Lung (tissue), 11 donors: ENCODE measurements at regions not wholly inside any gene's neighbourhood (a gene's known extent, or its start where the extent isn't known, plus 50 kb on each side); places are given as distances from the start of the nearest gene placed in this dataset.

Source experiments
- ATAC-seq: fragments of 200-7000 bp; cut with Tn5 transposase; one replicate; pipeline ENCODE4 v1.9.1; 2020; ENCODE audit warnings: moderate number of reproducible peaks; ENCODE audit not compliant: insufficient read depth, low FRiP score
- DNase-seq, 3 donors: peaks; one replicate each; pipeline ENCODE4 v3.0.0-alpha.2; 2013 to 2017
- H3K27ac ChIP-seq, 2 donors: one replicate each; pipeline ENCODE4 v1.5.1; 2013; ENCODE audit warnings: mild to moderate bottlenecking in 2 of 2, moderate library complexity in 2 of 2, control low read depth in 1 of 2, inconsistent platforms in 1 of 2, low read depth in 1 of 2, low read length in 1 of 2
- H3K27me3 ChIP-seq, 3 donors: one replicate each; pipeline ENCODE4 v1.5.1; 2013; ENCODE audit warnings: low read length in 2 of 3; ENCODE audit not compliant: control insufficient read depth in 3 of 3, insufficient read depth in 3 of 3
- H3K36me3 ChIP-seq, 4 donors: one replicate each; pipeline ENCODE4 v1.5.1; 2013; ENCODE audit warnings: low read length in 4 of 4, mild to moderate bottlenecking in 1 of 4, moderate library complexity in 1 of 4; ENCODE audit not compliant: control insufficient read depth in 4 of 4, insufficient read depth in 4 of 4
- H3K4me1 ChIP-seq, 5 donors: one replicate each; pipeline ENCODE4 v1.5.1; 2013; ENCODE audit warnings: low read length in 5 of 5, mild to moderate bottlenecking in 2 of 5, moderate library complexity in 1 of 5; ENCODE audit not compliant: control insufficient read depth in 5 of 5, insufficient read depth in 5 of 5
- H3K4me3 ChIP-seq: one replicate; pipeline ENCODE4 v1.5.1; 2013; ENCODE audit warnings: mild to moderate bottlenecking, control low read depth, moderate library complexity
- H3K9ac ChIP-seq, 2 donors: one replicate each; pipeline ENCODE4 v1.5.1; 2013; ENCODE audit warnings: low read length in 2 of 2, control low read depth in 1 of 2; ENCODE audit not compliant: insufficient read depth in 1 of 2
- H3K9me3 ChIP-seq, 4 donors: one replicate each; pipeline ENCODE4 v1.5.1; 2013; ENCODE audit warnings: low read length in 3 of 4, mild to moderate bottlenecking in 1 of 4, moderate library complexity in 1 of 4; ENCODE audit not compliant: control insufficient read depth in 4 of 4, insufficient read depth in 3 of 4
- WGBS, 2 donors: extraction: QIAGEN DNeasy Blood & Tissue Kit; methylation state at CpG; one replicate each; pipeline ENCODE4 v1.1.7; 2013; 5-methylcytosine and 5-hydroxymethylcytosine counted together
- TF ChIP-seq, protein P1 (sequence below): IDR thresholded peaks from 2 replicates; pipeline ENCODE4 v1.5.1; 2012; ENCODE audit warnings: mild to moderate bottlenecking; ENCODE audit errors: control extremely low read depth, extremely low read depth
- donor health status: control.
- donor health status: control.
- donor health status: Bipolar disorder and iron deficiency.
- donor health status: healthy.
- donor health status: DM: yes; HTN: yes; CAD: no.

DNA sequence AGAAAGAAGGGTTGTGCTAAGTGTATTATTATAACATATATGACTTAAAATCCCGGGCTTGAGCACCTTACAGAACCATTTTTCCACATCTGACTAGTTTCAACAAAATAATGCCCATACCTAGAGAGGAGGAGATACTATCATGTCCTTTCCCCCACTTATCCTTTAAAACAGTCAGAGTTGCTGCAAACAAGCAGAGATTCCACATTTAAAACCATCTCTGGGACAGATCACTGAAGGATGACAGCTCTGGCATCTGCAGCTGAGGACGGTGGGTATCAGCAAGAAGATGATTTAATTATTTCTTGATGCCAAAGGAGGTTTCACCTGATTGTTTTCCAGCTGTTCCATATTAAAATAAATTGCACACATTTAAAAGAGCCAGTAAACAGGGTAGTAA, 328.0 kb upstream of the TMTC1 start:
- TF ChIP-seq, protein P1, sequence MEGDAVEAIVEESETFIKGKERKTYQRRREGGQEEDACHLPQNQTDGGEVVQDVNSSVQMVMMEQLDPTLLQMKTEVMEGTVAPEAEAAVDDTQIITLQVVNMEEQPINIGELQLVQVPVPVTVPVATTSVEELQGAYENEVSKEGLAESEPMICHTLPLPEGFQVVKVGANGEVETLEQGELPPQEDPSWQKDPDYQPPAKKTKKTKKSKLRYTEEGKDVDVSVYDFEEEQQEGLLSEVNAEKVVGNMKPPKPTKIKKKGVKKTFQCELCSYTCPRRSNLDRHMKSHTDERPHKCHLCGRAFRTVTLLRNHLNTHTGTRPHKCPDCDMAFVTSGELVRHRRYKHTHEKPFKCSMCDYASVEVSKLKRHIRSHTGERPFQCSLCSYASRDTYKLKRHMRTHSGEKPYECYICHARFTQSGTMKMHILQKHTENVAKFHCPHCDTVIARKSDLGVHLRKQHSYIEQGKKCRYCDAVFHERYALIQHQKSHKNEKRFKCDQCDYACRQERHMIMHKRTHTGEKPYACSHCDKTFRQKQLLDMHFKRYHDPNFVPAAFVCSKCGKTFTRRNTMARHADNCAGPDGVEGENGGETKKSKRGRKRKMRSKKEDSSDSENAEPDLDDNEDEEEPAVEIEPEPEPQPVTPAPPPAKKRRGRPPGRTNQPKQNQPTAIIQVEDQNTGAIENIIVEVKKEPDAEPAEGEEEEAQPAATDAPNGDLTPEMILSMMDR, result no peak
- ATAC-seq, result no peak
- H3K27ac ChIP-seq, result no peak overlapping the region
- H3K36me3 ChIP-seq, result no peaks in the 10 kb centered on the region
- WGBS, 2 donors, result 81 to 87% methylated on average over 2 of the region's 2 CpGs
- peaks cover 0 to 5% (median 0%) of the 10 kb centered on the region in 4 donors for H3K9me3 ChIP-seq
- H3K4me3 ChIP-seq, result no peak overlapping the region
- H3K4me1 ChIP-seq, result peaks cover 0 to under 1% (median 0%) of the 10 kb centered on the region in 5 donors
- H3K9ac ChIP-seq, result no peak overlapping the region
- DNase-seq, result no peak
- H3K27me3 ChIP-seq, result no peaks in the 10 kb centered on the region

DNA sequence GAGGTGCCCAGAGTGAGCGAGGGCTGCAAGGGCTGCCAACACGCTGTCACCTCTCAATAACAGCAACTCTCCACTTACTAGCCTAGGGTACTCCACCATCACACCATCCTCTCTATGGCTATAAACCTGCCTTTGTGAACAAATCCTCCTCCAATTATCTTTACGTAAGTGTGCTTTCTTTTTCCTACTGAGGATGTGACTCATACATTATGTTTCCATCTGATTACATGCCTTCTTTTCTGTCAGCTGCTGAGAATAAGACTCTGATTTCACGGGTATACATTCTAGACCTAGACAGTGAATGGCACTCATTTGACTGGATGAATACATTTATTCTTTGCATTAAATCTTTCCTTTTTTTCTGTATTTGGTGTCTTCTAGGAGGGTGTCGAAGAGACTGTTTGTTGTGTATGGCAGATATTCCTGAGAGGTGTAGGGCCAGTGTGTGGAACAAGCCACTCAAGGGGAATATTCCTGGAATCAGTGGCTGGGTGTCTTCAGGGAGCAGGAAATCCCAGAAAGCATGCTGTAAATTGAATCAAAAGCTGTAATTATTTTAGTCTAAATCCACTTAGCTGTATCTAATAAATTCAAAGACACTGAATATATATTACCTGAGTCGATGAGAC, 327.3 kb upstream of the TMTC1 start:
- no peak for DNase-seq
- Histone ChIP-seq H3K9ac (no peak overlapping the region), H3K27me3 (no peaks in the 10 kb centered on the region), H3K36me3 (no peaks in the 10 kb centered on the region), H3K9me3 (peaks cover 0 to 5% (median 0%) of the 10 kb centered on the region in 4 donors), H3K27ac (no peak overlapping the region), H3K4me1 (peaks cover 0 to 5% (median 0%) of the 10 kb centered on the region in 5 donors), H3K4me3 (no peak overlapping the region)
- TF ChIP-seq, protein P1, result no peak
- 87 to 88% methylated on average over 6 of the region's 6 CpGs for WGBS, 2 donors
- no peak for ATAC-seq

DNA sequence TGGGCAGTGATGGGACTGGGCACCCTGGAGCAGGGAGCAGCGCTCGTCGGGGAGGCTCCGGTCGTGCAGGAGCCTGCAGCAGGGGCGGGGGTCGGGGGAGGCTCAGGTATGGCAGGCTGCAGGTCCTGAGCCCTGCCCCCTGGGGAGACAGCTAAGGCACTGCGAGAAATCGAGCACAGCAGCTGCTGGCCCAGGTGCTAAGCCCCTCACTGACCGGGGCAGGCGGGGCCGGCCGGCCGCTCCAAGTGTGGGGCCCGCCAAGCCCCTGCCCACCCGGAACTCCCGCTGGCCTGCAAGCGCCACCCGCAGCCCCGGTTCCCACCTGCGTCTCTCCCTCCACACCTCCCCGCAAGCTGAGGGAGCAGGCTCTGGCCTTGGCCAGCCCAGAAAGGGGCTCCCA, 326.8 kb upstream of the TMTC1 start:
- TF ChIP-seq, protein P1, result no peak
- Histone ChIP-seq H3K27me3 (no peaks in the 10 kb centered on the region), H3K9me3 (peaks cover 0 to 5% (median 0%) of the 10 kb centered on the region in 4 donors), H3K4me1 (peaks cover 0 to 5% (median 0%) of the 10 kb centered on the region in 5 donors), H3K4me3 (no peak overlapping the region), H3K36me3 (no peaks in the 10 kb centered on the region), H3K9ac (no peak overlapping the region), H3K27ac (no peak overlapping the region)
- ATAC-seq, result no peak
- no peak for DNase-seq
- 86 to 92% methylated on average over 19 to 22 of the region's 22 CpGs for WGBS, 2 donors

- DNase-seq, result no peak
- H3K27ac ChIP-seq, result no peak overlapping the region
- H3K36me3 ChIP-seq, result no peaks in the 10 kb centered on the region
- no peak overlapping the region for H3K9ac ChIP-seq
- ATAC-seq, result no peak
- no peaks in the 10 kb centered on the region for H3K27me3 ChIP-seq
- peaks cover 0 to 5% (median 0%) of the 10 kb centered on the region in 4 donors for H3K9me3 ChIP-seq
- TF ChIP-seq, protein P1, result no peak
- WGBS, 2 donors, result 91 to 97% methylated on average over 2 of the region's 2 CpGs
- H3K4me1 ChIP-seq, result peaks cover 0 to 5% (median 0%) of the 10 kb centered on the region in 5 donors
- H3K4me3 ChIP-seq, result no peak overlapping the region
Observed at GRCh38 chr12:30108666-30109065, 324.9 kb upstream of the TMTC1 start.
